Activated CD4-positive, alpha-beta T cell treated with anti-CD3 and anti-CD28 coated beads, Interleukin-2, amount 50 U/mL, for 16 hours (primary cell): ENCODE measurements at regions not wholly inside any gene's neighbourhood (a gene's known extent, or its start where the extent isn't known, plus 50 kb on each side); places are given as distances from the start of the nearest gene placed in this dataset.
A peak's percentile ranks its signal among the peaks of the same experiment; 100 is the strongest.
"Not testable (repeated sequence)": the region's sequence is repeated elsewhere in the genome, so short reads cannot be mapped to it uniquely, and the experiment has no call there.

Experiments used
- DNase-seq: peaks from one replicate; pipeline ENCODE4 v3.0.0-alpha.2; 2020

DNA sequence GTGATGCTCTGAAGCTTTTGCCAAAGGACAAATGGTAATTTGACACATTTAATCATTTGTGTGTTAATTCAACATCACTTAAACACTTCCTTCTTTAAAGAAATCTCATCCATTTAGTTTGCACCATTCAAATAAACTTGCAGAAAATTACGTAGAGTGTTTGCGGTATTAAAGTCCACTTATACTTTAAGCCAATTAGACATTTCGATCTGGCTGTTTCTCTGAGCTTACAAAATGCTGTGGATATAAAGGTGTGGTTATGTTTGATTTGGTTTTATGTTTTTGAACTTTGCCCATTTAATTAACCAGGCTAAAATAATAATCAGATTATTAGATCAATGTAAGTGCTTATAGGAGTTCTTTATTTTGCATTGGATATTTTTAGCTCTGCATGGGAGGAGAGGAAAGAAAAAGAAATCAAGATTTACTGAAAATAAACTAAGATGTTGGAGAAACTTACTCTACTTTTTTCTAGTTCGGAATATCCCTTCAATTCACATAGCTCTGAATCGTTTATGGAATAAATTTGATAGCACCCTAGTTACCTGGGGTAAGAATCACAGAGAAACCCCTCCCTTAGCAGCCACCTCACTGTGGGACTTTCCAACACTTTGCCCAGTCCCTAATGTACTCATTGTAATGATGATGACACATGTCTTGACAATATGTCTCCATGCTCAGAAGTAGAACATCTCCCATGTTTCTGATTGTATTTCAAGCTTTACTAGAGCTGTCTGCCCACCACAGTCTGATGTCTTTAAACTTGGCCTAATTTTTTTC is 268.0 kb downstream of the BTG1 start:
- peak; percentile 30 for DNase-seq

DNA sequence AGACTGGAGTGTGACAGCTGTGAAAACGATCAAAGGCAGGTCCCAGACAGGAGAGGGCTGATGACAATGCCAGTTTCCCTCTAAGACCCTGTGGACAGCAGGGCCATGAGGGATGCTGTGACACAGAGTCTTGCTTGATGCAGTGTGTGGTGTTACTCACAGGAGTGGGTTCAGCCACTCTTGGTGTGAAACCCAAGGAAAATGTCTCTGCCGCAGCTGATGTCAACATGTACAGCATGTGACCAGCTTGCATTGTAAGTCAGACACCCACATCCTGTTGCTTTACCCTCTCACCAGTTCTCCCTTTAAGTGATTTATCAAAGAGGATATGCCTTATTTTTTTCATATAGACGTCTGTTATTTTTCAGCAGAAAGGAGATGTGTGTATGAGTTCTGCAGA is 268.6 kb downstream of the BTG1 start:
- DNase-seq: peak; percentile 85

DNA sequence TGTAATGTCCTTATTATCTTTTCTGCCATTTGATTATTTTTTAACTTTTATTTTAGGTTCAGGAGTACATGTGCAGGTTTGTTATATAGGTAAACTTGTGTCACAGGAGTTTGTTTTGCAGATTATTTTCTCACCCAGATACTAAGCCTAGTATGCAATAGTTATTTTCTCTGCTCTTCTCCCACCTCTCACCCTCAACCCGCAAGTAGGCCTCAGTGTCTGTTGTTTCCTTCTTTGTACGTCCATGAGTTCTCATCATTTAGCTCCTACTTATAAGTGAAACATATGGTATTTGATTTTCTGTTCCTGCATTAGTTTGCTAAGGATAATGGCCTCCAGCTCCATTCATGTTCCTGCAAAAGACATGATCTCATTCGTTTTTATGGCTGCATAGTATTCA is 270.0 kb downstream of the BTG1 start:
- not testable (repeated sequence) for DNase-seq

DNA sequence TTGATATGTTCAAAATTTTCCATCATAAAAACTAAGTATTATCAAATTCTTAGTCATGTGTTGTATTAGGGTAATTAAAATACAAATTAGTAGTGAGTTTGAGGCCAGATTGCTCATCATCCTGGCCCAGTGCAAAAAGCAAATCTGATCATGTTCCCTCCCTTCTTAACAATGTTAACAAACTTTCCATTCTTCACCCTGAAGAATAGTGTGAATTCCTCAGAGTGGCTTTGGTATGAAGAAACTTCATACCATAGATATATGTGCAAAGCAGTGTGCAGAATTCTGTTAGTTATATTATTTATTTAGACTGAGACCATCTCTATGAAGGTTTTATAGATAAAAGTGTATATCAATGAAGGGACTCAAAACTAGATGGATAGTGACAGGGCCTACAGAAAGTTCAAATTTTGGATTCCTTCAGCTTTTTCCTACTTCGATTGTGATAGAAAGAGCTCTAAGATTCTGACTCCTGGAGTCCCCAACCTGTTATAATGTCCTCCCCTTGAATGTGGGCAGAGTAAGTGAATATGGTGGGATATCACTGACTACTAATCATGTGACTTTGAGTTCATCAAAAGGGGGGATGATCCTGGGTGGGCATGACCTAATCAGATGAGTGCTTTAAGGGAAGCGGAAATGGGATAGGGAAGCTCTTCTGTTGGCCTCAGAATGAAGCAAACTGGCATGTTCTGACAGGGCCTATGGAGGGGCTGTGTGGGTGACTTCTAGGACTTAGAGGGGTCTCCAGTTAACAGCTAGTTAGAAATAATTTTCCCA is 271.4 kb downstream of the BTG1 start:
- DNase-seq: no peak

DNA sequence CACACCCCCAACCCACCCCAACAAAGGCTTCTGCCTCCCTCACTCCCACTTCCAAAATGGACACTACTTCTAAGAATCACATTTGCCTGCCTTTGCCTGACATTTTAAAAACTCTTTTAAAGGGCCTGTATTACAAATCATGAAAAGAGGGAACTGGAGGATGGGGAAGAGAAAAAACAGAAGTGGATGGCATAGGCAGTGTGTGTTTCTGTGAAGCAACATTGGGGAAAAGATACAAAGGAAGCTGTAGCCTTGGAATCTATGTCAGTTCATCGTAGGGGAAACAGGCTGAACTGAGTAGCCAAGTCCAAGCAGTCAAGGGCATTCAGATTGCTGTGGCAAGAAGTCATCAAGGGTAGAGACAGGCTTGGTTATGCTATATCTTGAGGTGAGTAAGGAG is 273.9 kb downstream of the BTG1 start:
- DNase-seq: no peak

DNA sequence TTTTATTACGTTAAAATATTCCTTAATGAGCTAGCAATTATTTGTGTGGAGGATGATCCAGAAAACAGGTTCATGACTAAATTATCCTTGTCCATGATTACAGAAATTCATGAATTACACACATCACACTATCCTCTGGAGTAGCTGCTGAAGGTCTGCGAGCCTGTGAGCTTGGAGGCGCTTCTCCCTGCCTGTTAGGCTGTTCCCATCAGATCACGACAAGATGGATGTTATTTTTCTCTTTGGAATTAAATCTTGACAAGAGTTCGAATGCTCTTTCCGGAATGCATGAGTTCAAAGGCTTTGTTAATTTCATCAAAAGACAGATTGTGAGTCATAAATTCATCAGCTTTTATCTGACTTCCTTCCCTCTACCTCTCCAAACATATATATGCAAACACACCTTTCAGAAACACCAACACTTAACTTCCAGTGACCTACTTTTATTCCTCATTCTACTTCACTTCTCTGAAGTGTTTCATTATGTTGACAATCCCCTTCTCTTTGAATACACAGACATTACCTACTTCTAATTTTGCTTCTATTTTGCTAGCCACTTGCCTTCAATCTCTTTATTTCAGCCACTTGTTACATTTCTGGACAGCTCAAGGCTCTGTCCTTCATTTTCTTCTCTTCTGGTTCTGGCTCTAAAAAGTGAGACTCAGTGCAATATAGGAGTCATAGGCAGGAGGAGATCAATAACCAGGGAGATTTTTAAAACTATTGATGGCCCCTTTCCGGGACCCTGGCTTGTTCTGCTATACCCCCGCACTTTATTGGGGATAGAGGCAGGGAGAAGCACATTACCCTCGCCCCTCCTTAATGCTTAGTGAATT is 274.6 kb downstream of the BTG1 start:
- no peak for DNase-seq

DNA sequence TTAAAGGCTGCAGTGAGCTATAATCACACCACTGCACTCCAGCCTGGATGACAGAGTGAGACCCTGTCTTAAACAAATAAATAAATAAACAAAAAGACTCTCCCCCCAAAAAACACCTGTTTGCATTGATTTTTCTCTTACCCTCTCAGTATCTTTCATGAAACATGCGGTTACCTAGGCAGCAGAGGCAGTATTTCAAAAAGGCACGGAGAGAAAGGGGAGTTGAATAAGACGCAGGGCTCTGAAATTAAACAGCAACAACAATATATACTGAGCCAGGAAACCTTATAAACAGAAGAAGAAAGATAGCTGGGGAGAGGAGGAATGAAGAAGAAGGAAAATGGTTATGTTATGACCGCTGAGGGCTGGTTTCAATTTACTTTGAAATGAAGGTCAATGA is 277.6 kb downstream of the BTG1 start:
- DNase-seq: no peak

DNA sequence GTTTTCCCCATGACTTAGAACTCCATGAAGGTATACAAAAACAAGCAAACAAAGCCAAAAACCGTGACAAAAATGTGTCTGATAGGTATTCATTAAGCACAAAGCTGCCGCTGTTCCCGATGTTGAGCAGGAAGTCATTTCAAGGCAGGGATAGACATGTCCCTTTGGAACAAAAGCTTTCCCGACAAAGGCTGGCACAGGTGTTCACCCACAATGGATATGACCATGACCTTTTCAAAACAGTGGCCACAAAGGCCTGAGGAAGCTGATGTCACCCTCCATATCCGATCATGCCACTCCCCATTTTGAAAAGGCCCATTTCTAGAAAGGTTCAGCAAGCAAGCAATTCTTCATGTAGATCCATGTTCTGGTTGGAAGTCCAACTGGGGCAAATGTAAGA is 279.1 kb downstream of the BTG1 start:
- DNase-seq: no peak

DNA sequence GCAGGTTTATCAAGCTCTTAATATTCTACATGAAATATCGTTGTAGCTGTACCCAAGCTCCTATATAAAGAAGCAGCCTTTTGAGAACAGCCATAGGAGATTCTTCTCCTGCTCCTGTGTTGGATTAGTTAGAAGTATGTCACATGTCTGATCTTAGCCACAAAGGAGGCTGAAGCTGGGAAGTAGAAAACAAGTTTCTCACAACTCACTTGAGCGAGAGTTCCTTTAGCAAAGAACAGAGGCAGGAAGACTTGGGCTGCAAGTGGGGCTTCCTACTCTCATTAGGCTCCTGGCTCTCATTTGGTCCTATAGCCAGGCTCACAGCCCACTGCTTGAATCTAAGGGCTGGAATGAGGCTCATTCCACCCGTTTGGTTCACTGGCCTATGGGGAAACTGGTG is 281.9 kb downstream of the BTG1 start:
- DNase-seq: no peak

DNA sequence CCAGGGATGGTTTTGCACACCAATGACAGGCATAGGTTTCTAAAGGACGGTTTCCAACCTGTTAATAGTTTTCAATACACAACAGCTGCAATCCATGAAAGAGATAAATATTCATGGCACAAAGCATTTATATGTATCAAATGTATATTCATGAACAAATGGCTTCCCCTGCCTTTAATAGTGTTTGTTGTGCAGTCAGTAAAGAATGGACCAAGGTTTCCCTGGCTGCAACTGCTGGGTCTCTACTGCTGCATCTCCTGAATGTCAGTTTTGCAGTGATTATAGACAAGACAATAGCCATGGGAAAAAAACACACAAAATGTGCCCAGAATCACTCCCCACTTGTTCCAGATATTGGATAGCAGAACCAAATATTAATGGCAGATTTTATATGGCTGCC is 284.1 kb downstream of the BTG1 start:
- DNase-seq: no peak

DNA sequence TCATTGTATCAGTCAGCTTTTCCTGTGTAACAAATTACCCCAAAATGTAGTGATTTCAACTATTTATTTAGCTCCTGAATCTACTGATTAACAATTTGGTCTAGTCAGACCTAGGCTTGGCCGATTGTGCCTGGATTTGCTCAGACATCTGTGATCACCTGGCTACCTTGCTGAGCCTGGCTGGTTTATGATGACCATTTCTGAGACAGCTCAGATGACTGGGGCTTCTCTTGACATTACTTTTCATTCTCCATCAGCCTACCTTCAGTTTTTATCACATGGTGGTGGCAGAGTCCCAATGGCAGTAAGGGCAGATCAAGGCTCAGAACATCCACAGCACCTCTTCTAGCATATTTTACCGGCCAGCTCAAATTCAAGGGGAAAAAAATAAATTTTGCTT is 286.3 kb downstream of the BTG1 start:
- no peak for DNase-seq

DNA sequence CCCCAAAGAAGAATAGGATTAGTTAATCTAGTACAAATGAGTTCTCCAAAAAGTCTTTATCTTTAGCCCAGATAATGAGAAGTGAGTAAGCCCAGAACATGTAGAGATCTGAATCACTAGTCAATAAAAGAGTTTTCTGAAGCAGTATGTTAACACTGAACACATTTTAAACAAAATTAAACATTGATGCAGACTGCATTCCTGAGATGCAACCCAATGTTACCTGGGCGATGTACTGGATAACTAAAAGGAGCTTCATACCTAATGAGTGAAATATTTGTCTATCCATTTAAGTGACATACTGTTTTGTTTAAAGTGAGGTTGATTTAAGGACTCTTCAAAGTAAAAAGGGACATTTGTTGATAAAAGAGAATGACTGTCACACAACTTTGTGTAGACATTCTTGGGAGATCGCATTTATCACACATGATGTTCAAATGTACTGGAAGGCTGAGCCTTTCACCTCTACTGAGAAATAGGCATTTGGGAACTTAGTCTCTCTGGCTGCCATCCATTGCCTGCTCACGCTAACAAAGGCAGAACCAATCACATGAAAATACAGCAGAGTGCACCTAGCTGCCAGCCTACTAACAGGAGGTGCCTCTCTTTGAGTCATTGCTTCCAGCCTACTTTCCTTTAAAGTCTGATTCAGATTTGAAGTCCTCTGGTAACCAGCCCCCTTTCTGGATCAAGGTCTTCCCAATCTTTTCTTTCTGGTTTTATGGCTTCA is 287.7 kb downstream of the BTG1 start:
- DNase-seq: no peak

DNA sequence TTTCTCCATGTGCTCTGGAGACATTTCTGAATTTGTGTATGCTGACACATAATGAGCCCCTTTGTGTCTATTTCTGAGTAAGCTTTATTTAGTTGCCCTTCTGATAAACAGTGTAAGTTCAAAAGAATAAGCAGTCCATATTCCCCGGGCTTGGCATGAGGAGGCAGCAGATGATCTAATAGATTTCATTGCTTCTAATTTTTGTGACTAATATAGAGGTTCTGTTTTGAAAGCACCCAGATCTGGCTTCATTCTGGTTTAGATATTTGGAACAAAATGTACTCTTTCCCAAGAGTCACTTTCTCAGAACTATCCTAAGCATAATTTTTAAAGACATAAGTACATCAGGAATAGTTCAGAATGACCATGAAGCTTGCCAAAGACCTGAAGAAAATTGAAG is 290.9 kb downstream of the BTG1 start:
- no peak for DNase-seq

DNA sequence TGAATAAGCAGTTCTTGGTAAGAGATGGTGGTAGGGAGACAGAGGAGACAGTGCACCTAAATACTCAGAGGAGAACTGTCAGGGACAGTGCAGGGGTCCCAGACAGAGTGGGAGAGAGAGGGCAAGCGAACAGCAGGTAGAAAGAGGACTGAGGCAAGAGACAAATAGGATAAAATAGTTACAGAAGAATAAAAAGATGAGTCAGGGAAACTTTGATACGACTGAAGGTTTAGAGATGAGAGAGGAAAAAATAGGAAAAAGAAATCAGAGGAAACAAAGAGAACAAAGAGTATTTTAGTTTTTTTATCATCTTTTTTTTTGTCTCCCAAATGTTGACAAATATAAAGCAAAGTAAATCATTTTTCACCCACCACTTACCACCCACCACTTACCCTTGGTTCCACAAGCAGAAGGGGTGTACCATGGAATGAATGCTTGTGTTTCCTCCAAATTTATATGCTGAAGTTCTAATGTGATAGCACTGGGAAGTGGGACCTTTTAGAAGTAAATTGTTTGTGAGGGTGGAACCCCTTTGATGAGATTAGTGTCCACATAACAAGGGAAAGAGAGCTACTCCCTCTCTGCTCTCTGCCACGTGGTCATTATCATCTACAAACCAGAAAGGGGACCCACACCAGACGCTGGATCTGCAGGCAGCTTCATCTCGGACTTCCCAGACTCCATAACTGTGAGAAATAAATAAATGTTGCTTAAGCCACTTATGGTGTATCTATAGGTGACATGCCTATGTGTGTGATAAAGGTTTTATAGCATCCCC is 292.1 kb downstream of the BTG1 start:
- DNase-seq: no peak

DNA sequence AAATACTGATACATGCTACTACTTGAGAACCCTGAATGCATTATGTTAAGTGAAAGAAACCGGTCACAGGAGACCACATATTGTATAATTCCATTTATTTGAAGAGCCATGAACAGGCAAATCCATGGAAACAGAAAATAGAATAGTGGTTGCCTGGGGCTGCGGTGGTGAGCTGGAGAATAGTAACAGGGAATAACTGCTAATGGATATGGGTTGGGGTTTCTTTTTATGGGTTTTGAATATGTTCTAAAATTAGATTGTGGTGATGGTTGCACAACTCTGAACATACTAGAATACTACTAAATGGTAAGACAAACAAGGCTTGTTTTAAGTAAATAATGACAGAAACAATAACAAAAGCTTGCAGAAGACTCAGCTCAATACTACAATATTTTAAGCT is 293.0 kb downstream of the BTG1 start:
- no peak for DNase-seq

DNA sequence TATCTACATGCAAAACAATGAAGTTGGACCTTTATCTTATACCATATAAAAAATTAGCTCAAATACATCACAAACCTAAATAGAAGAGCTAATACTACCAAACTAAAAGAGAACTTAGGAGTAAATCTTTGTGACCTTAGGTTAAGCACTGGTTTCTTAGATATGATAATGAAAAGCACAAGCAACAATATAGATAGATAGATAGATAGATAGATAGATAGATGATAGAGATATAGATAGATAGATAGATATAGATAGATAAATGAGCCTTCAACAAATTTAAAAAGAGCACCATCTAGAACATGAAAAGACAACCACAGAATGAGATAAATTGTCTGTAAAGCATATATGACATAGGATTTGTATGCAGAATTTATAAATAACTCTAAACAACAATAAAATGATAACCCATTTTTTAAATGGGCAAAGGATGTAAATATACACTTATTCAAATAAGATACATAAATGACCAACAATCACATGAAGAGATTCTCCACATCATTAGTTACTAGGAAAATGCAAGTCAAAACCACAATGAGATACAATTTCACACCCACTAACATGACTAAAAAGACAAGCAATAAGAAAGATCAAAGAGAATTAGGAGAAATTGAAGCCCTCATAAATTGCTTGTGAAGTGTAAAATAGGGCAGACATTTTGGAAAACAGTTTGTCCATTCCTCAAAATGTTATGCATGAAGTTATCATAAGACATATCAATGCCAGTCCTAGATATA is 293.7 kb downstream of the BTG1 start:
- peak; percentile 21 for DNase-seq

DNA sequence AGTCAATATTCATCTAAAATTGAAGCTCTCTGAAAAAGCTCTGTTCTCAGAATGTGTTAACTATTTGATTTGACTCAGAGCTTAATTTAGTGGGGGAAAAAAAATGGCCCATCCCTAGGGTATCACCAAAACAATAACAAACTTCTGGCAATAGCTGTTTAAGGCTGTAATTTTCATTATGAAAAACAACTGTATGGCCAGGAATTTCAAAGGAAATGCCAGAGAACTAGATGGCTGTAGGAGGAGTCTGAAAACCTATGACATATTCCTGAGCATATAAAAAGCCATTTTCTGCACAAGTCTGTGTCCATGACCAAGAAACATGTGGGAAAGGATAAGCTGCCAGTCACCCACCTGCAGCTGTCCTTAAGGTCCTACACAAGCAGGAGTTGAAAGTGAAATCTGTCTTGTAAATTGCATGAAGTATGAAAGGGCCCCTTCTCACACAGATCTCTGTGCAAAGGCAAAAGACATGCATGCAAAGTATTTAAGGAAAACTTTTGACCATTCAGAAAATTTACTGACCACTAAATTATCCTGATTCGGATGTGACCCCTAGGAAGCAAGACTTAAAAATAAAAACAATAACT is 299.1 kb downstream of the BTG1 start:
- DNase-seq: no peak

DNA sequence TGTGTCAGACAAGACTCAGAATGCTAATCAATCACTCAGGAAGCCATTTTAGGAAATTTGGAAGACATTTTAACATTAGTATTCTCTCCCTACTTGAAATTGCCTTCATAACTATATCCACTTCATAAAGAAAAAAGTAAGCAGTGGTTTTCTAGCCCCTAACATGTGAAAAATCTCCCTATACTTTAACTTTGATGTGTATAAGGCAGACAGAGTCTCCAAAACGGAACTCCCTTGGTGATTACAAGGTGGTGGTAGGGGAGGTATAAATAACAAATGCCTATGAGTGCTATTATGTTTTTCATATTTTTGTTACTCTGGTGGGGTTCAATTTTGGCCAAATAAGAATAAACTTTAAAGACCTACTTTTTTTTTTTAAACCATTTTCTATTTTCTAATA is 300.3 kb downstream of the BTG1 start:
- no peak for DNase-seq

DNA sequence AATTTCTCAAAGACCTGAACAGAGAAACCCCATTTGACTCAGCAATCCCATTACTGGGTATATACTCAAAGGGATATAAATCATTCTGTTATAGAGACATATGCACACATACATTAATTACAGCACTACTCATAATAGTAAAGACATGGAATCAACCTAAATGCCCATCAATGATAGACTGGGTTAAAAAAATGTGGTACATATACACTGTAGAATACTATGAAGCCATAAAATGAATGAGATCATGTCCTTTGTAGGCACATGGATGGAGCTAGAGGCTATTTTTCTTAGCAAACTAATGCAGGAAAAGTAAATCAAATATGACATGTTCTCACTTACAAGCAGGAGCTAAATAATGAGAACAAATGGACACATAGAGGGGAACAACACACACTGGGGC is 303.8 kb downstream of the BTG1 start:
- no peak for DNase-seq

DNA sequence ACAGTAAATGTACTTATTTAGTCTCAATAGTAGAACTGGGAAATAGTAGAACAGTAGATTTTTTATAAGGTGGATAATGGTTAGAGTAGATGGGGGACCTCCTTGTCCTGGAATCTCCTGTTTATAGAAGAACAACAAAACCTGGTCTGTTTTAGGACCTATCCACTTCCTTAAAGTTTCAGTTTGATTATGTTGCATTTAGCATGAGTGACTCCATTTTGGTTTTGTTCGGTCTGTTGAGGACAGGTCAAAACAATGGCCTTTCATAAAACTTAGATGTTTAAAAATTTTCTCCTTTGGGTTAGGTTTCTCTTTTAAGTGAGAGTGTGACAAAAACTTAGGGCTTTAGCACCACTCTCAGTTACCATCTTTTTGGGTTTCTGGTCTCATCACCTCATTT is 308.9 kb downstream of the BTG1 start:
- no peak for DNase-seq

DNA sequence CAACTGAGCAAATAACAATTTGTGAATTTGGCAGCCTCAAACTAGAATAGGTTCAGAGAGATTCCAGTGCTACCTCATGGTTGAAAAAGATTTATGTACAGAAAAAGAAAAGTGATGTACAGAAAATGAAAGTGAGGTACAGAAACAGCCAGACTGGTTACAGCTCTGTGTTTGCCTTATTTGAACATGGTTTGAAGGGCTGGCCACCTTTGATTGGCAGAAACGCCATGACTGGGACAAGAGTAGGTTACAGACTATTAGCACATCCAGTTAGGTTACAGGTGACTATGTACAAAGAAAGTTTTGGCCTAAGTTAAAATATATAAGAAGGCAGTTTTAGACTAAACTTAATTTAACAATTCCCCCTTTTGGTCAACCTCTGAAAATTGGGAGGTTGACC is 309.4 kb downstream of the BTG1 start:
- DNase-seq: no peak
